ENCODE measurements at regions not wholly inside any gene's neighbourhood (a gene's known extent, or its start where the extent isn't known, plus 50 kb on each side); places are given as distances from the start of the nearest gene placed in this dataset.

GRCh38 chr5:90135779-90136378 is 273.7 kb downstream of the CETN3 start:
- TF ChIP-seq ZNF274 (IDR thresholded peaks at IDR 0.05; ENCODE audit: low read depth, low read length) (no peak), SUZ12 (IDR thresholded peaks at IDR 0.05; ENCODE audit: extremely low read depth, insufficient read depth, insufficient read length) (no peak), YY1 (IDR thresholded peaks at IDR 0.05; ENCODE audit: insufficient read depth, insufficient read length) (no peak)

All from NT2/D1 (cell line).